Sigmoid colon (tissue), 4 donors: ENCODE measurements at regions not wholly inside any gene's neighbourhood (a gene's known extent, or its start where the extent isn't known, plus 50 kb on each side); places are given as distances from the start of the nearest gene placed in this dataset.
"Not testable (repeated sequence)": the region's sequence is repeated elsewhere in the genome, so short reads cannot be mapped to it uniquely, and the experiment has no call there.

Experiments
- EP300 ChIP-seq, 4 donors: sonication (generic); formaldehyde crosslinking; IDR thresholded peaks; one replicate each; pipeline ENCODE4 v1.6.1; 2017; ENCODE audit warnings: antibody characterized with exemption in 4 of 4
- POLR2A ChIP-seq, 2 donors: fragments of 450-650 bp; IDR thresholded peaks; one replicate each; pipeline ENCODE4 v1.6.1; 2016; ENCODE audit warnings: antibody characterized with exemption in 2 of 2, mild to moderate bottlenecking in 2 of 2, moderate library complexity in 2 of 2
- POLR2AphosphoS5 ChIP-seq, 4 donors: sonication (generic); formaldehyde crosslinking; IDR thresholded peaks; one replicate each; pipeline ENCODE4 v1.6.1; 2017; ENCODE audit warnings: antibody characterized with exemption in 4 of 4
- TF ChIP-seq, protein P1 (sequence below), 4 experiments: fragments of 450-650 bp in 3 of 4; fragments of 200-600 bp in 1 of 4; IDR thresholded peaks; one replicate each; pipeline ENCODE4 v1.5.1; 2016 to 2019; ENCODE audit warnings: antibody characterized with exemption in 4 of 4, mild to moderate bottlenecking in 3 of 4, moderate library complexity in 2 of 4

DNA sequence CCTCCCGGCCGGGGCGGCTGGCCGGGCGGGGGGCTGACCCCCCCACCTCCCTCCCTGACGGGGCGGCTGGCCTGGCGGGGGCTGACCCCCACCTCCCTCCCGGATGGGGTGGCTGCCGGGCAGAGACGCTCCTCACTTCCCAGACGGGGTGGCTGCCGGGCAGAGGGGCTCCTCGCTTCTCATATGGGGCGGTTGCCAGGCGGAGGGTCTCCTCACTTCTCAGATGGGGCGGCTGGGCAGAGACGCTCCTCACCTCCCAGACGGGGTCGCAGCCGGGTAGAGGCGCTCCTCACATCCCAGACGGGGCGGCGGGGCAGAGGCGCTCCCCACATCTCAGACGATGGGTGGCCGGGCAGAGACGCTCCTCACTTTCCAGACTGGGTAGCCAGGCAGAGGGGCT lies 181.2 kb downstream of the RFPL4B start:
- TF ChIP-seq, protein P1, sequence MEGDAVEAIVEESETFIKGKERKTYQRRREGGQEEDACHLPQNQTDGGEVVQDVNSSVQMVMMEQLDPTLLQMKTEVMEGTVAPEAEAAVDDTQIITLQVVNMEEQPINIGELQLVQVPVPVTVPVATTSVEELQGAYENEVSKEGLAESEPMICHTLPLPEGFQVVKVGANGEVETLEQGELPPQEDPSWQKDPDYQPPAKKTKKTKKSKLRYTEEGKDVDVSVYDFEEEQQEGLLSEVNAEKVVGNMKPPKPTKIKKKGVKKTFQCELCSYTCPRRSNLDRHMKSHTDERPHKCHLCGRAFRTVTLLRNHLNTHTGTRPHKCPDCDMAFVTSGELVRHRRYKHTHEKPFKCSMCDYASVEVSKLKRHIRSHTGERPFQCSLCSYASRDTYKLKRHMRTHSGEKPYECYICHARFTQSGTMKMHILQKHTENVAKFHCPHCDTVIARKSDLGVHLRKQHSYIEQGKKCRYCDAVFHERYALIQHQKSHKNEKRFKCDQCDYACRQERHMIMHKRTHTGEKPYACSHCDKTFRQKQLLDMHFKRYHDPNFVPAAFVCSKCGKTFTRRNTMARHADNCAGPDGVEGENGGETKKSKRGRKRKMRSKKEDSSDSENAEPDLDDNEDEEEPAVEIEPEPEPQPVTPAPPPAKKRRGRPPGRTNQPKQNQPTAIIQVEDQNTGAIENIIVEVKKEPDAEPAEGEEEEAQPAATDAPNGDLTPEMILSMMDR (IDR thresholded peaks at IDR 0.05): not testable (repeated sequence)
- TF ChIP-seq EP300, POLR2AphosphoS5, POLR2A (IDR thresholded peaks at IDR 0.05): not testable (repeated sequence)
